ENCODE measurements at regions not wholly inside any gene's neighbourhood (a gene's known extent, or its start where the extent isn't known, plus 50 kb on each side); places are given as distances from the start of the nearest gene placed in this dataset.
A peak's percentile ranks its signal among the peaks of the same experiment; 100 is the strongest.

GRCh38 chr20:60381643-60382400, 423.6 kb downstream of the CDH26 start:
- Histone ChIP-seq H3K23ac (ENCODE audit: insufficient read length) (no peak overlapping the region), H2AK5ac (ENCODE audit: low read depth, low read length) (no peak overlapping the region), H3K56ac (replicated peaks; ENCODE audit: insufficient read length, low read depth, low read length) (peak overlapping the region; percentile 73), H3K14ac (ENCODE audit: insufficient read length) (no peak overlapping the region), H2BK20ac (ENCODE audit: low read length) (no peak overlapping the region), H2AFZ (ENCODE audit: low read length) (no peak overlapping the region), H3K36me3 (ENCODE audit: control insufficient read depth in 2 of 4, insufficient read depth in 4 of 4, low read length in 3 of 4) (no peaks in the 10 kb centered on the region), H3K4me3 (ENCODE audit: extremely low read depth in 1 of 4, insufficient read depth in 2 of 4, low read depth in 3 of 4, low read length in 4 of 4) (no peak overlapping the region), H3K4me1 (replicated peaks in 1 of 4; ENCODE audit: control insufficient read depth in 3 of 4, insufficient read depth in 4 of 4, low read length in 3 of 4) (no peaks in the 10 kb centered on the region), H3K79me2 (ENCODE audit: control insufficient read depth in 1 of 2, insufficient read depth in 2 of 2, low read length in 2 of 2) (no peaks in the 10 kb centered on the region), H4K91ac (replicated peaks; ENCODE audit: insufficient read length, low read length) (no peak overlapping the region), H4K20me1 (replicated peaks in 1 of 2; ENCODE audit: control insufficient read depth in 1 of 2, insufficient read depth in 2 of 2, low read length in 2 of 2) (no peaks in the 10 kb centered on the region), H3K23me2 (ENCODE audit: low read depth, low read length) (no peaks in the 10 kb centered on the region), H2BK5ac (ENCODE audit: low read depth, low read length) (no peak overlapping the region), H3K18ac (ENCODE audit: extremely low read depth, low read length) (no peak overlapping the region), H2BK12ac (ENCODE audit: low read depth, low read length) (no peak overlapping the region), H2BK120ac (replicated peaks; ENCODE audit: low read depth, low read length) (no peak overlapping the region), H3K4ac (replicated peaks; ENCODE audit: insufficient read length, low read depth, low read length) (no peak overlapping the region), H4K5ac (ENCODE audit: insufficient read length, low read depth, low read length) (no peak overlapping the region), H3K79me1 (ENCODE audit: low read depth, low read length) (no peaks in the 10 kb centered on the region), H3K4me2 (ENCODE audit: insufficient read depth in 1 of 2, low read depth in 2 of 2, low read length in 2 of 2) (no peak overlapping the region), H3K9ac (replicated peaks in 1 of 4; ENCODE audit: extremely low read depth in 1 of 4, low read depth in 3 of 4, low read length in 3 of 4) (no peak overlapping the region), H4K8ac (ENCODE audit: extremely low read depth, insufficient read depth, low read length) (no peak overlapping the region), H2BK15ac (ENCODE audit: low read length) (no peak overlapping the region), H3K9me3 (ENCODE audit: insufficient read depth in 2 of 2, low read depth in 1 of 2, low read length in 1 of 2) (no peaks in the 10 kb centered on the region), H3K27me3 (replicated peaks in 1 of 4; ENCODE audit: control insufficient read depth in 3 of 4, extremely low read depth in 1 of 4, insufficient read depth in 3 of 4, low read length in 3 of 4) (no peaks in the 10 kb centered on the region; a peak in 1 of 7 replicates), H3K27ac (ENCODE audit: low read depth, low read length) (no peak overlapping the region)
- CTCF ChIA-PET (ENCODE audit: partially characterized antibody): no interaction called here
- WGBS, 2 experiments (ENCODE audit: extremely low coverage in 1 of 2, insufficient coverage in 1 of 2, insufficient read length in 1 of 2, insufficient replicate concordance in 2 of 2, low coverage in 1 of 2, low lambda C conversion rate in 2 of 2, missing lambda C conversion rate in 1 of 2): 96 to 100% methylated on average over 1 to 3 of the region's 3 CpGs
- FAIRE-seq (no peak), DNase-seq (ENCODE audit: low read depth in 1 of 2, low spot score in 2 of 2) (no peak)
- TF ChIP-seq CHD1 (IDR thresholded peaks at IDR 0.05; ENCODE audit: low read depth, low read length) (no peak), TEAD4 (IDR thresholded peaks at IDR 0.05; ENCODE audit: low read depth, low read length) (no peak), CHD2 (IDR thresholded peaks at IDR 0.05; ENCODE audit: low read length) (no peak), PHF8 (conservative IDR thresholded peaks at IDR 0.05; ENCODE audit: low read depth, low read length) (no peak), SP1 (IDR thresholded peaks at IDR 0.05; ENCODE audit: low read depth, low read length) (no peak)
- POLR2A ChIA-PET (ENCODE audit: partially characterized antibody): no interaction called here

Measured in H1 (cell line).